Stomach (tissue), 8 donors: ENCODE measurements at regions not wholly inside any gene's neighbourhood (a gene's known extent, or its start where the extent isn't known, plus 50 kb on each side); places are given as distances from the start of the nearest gene placed in this dataset.
"Not testable (repeated sequence)": the region's sequence is repeated elsewhere in the genome, so short reads cannot be mapped to it uniquely, and the experiment has no call there.

Experiments
- DNase-seq, 2 donors: peaks; one replicate each; pipeline versions ENCODE4 v3.0.0 to v3.0.0-alpha.2; 2013 to 2019
- H3K27ac ChIP-seq, 5 donors: fragments of 200-600 bp in 4 of 5; sonication (generic) in 4 of 5; one replicate each; pipeline ENCODE4 v1.5.1; 2013 to 2019; ENCODE audit warnings: mild to moderate bottlenecking in 1 of 5, moderate library complexity in 1 of 5
- H3K27me3 ChIP-seq, 3 donors: fragments of 200-600 bp; sonication (generic); one replicate each; pipeline ENCODE4 v1.5.1; 2017 to 2019; ENCODE audit warnings: mixed run types in 1 of 3
- H3K36me3 ChIP-seq, 4 donors: fragments of 200-600 bp; sonication (generic); 1 replicate in 3 of 4; 2 replicates in 1 of 4; pipeline ENCODE4 v1.5.1; 2016 to 2019
- H3K4me1 ChIP-seq, 4 donors: fragments of 200-600 bp; sonication (generic); one replicate each; pipeline ENCODE4 v1.5.1; 2016 to 2019
- H3K4me3 ChIP-seq, 4 donors: fragments of 200-600 bp; sonication (generic) in 3 of 4; one replicate each; pipeline ENCODE4 v1.5.1; 2016 to 2019; ENCODE audit warnings: mild to moderate bottlenecking in 1 of 4
- H3K9me3 ChIP-seq, 4 donors: fragments of 200-600 bp; sonication (generic); one replicate each; pipeline ENCODE4 v1.5.1; 2016 to 2019
- EP300 ChIP-seq: sonication (generic); formaldehyde crosslinking; IDR thresholded peaks from one replicate; pipeline ENCODE4 v1.6.1; 2017; ENCODE audit warnings: antibody characterized with exemption
- POLR2A ChIP-seq, 4 donors: fragments of 450-650 bp; IDR thresholded peaks; one replicate each; pipeline ENCODE4 v1.6.1; 2016; ENCODE audit warnings: antibody characterized with exemption in 4 of 4, control low read depth in 2 of 4, mild to moderate bottlenecking in 1 of 4, moderate library complexity in 1 of 4
- POLR2AphosphoS5 ChIP-seq, 3 donors: sonication (generic); formaldehyde crosslinking; IDR thresholded peaks; one replicate each; pipeline ENCODE4 v1.6.1; 2016; ENCODE audit warnings: antibody characterized with exemption in 3 of 3
- WGBS, 5 donors: extraction: QIAGEN DNeasy Blood & Tissue Kit in 3 of 5; methylation state at CpG; one replicate each; pipeline versions ENCODE4 v1.1.5 to v1.1.7; 2013 to 2018; 5-methylcytosine and 5-hydroxymethylcytosine counted together
- intact Hi-C: fragments of 100-400 bp; cut with DNase I; formaldehyde crosslinking; loops from one replicate; pipeline ENCODE4 v1.15.1; 2023; ENCODE audit warnings: low total_unique reads
- TF ChIP-seq, protein P1 (sequence below), 7 experiments: fragments of 450-650 bp in 4 of 7; fragments of 200-600 bp in 3 of 7; sonication (generic) in 3 of 7; IDR thresholded peaks; one replicate each; pipeline ENCODE4 v1.5.1; 2016 to 2019; ENCODE audit warnings: antibody characterized with exemption in 7 of 7, control low read depth in 2 of 7, mild to moderate bottlenecking in 1 of 7
- donor health status: healthy with polysubstance abuse.
- donor health status: Bipolar disorder and iron deficiency.
- donor health status: healthy.

DNA sequence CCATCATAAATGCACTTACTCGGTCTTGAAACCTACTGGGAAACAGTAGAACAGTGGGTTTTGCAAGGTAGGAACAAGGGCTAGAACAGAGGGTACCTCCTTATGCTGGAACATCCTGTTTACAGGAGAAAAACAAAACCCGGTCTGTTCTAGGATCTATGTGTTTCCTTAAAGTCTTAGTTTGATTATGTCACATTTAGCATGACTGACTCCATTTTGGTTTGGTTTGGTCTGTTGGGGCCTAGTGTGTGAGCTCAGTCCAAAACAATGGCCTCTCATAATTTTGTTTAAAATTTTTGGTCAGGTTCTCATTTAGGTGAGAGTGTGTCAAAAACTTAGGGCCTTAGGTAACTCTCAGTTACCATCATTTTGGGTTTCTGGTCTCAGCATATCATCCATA lies 96.3 kb upstream of the TRIM24 start:
- H3K27me3 ChIP-seq: no peaks in the 10 kb centered on the region
- H3K27ac ChIP-seq: no peak overlapping the region
- DNase-seq: no peak
- no peak for TF ChIP-seq POLR2A (IDR thresholded peaks at IDR 0.05)
- TF ChIP-seq, protein P1, sequence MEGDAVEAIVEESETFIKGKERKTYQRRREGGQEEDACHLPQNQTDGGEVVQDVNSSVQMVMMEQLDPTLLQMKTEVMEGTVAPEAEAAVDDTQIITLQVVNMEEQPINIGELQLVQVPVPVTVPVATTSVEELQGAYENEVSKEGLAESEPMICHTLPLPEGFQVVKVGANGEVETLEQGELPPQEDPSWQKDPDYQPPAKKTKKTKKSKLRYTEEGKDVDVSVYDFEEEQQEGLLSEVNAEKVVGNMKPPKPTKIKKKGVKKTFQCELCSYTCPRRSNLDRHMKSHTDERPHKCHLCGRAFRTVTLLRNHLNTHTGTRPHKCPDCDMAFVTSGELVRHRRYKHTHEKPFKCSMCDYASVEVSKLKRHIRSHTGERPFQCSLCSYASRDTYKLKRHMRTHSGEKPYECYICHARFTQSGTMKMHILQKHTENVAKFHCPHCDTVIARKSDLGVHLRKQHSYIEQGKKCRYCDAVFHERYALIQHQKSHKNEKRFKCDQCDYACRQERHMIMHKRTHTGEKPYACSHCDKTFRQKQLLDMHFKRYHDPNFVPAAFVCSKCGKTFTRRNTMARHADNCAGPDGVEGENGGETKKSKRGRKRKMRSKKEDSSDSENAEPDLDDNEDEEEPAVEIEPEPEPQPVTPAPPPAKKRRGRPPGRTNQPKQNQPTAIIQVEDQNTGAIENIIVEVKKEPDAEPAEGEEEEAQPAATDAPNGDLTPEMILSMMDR (IDR thresholded peaks at IDR 0.05): no peak
- TF ChIP-seq POLR2AphosphoS5 (IDR thresholded peaks at IDR 0.05): no peak
- no peak for TF ChIP-seq EP300
- no peak overlapping the region for H3K4me3 ChIP-seq
- H3K9me3 ChIP-seq: peaks cover 0 to 36% (median 19%) of the 10 kb centered on the region in 4 donors
- intact Hi-C loops: no loop called here
- no peaks in the 10 kb centered on the region for H3K36me3 ChIP-seq
- 82 to 93% (median 89%) methylated on average over 2 of the region's 2 CpGs for WGBS, 5 donors
- no peaks in the 10 kb centered on the region for H3K4me1 ChIP-seq

DNA sequence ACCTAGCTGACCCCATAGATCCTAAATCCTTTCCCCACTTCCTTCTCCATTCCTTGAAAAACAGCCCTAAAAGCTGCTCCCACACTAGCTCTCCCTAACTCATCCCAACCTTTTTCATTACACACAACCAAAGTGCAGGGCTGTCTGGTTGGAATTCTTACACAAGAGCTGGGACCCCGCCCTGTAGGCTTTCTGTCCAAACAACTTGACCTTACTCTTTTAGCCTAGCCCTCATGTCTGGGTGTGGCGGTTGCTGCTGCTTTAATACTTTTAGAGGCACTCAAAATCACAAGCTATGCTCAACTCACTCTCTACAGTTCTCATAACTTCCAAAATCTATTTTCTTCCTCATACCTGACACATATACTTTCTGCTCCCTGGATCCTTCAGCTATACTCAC lies 93.9 kb upstream of the TRIM24 start:
- H3K36me3 ChIP-seq, intact Hi-C loops: not testable (repeated sequence)

DNA sequence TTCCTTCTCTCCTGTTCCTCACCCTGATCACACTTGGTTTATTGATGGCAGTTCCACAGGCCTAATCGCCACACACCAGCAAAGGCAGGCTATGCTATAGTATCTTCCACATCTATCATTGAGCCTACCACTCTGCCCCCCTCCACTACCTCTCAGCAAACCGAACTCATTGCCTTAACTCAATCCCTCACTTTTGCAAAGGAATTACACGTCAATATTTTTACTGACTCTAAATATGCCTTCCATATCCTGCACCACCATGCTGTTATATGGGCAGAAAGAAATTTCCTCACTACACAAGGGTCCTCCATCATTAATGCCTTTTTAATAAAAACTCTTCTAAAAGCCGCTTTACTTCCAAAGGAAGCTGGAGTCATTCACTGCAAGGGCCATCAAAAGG lies 93.4 kb upstream of the TRIM24 start:
- H3K4me1 ChIP-seq, H3K27me3 ChIP-seq, DNase-seq, H3K4me3 ChIP-seq, H3K36me3 ChIP-seq, H3K27ac ChIP-seq, intact Hi-C loops: not testable (repeated sequence)
- 94 to 97% (median 96%) methylated on average over 4 of the region's 4 CpGs for WGBS, 5 donors
- H3K9me3 ChIP-seq: peaks cover 8 to 65% (median 46%) of the 10 kb centered on the region in 4 donors

More for the DNA sequence above, 93.9 kb upstream of the TRIM24 start:
- not testable (repeated sequence) for H3K27me3 ChIP-seq, H3K4me3 ChIP-seq, H3K4me1 ChIP-seq, H3K27ac ChIP-seq, DNase-seq
- H3K9me3 ChIP-seq: peaks cover 8 to 60% (median 40%) of the 10 kb centered on the region in 4 donors
- 83 to 94% (median 91%) methylated on average over 2 of the region's 2 CpGs for WGBS, 5 donors

DNA sequence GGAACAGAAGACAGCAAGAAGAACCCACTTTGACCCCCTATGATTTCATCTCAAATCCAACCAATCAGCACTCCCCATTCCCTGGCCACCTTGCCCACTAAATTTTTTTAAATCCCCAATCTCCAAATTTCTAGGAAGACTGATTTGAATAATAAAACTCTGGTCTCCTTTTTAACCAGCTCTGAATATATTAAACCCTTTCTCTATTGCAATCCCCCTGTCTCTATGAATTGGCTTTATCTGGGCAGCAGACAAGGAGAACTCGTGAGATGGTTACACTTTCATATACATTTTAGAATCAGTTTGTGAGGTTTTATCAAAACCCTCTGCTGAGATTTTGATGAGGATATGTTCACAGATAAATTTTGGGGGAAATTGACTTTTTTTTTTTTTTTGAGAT lies 90.3 kb upstream of the TRIM24 start:
- TF ChIP-seq POLR2A (IDR thresholded peaks at IDR 0.05) (no peak), POLR2AphosphoS5 (IDR thresholded peaks at IDR 0.05) (no peak), EP300 (no peak)
- TF ChIP-seq, protein P1 (IDR thresholded peaks at IDR 0.05): no peak
- H3K9me3 ChIP-seq: peaks cover 8 to 66% (median 47%) of the 10 kb centered on the region in 4 donors
- WGBS, 5 donors: 81 to 100% (median 95%) methylated on average over 1 of the region's 1 CpG
- no peaks in the 10 kb centered on the region for H3K36me3 ChIP-seq
- intact Hi-C loops: no loop called here
- H3K27me3 ChIP-seq: no peaks in the 10 kb centered on the region
- H3K4me3 ChIP-seq: no peak overlapping the region
- H3K4me1 ChIP-seq: no peaks in the 10 kb centered on the region
- no peak for DNase-seq
- H3K27ac ChIP-seq: no peak overlapping the region

DNA sequence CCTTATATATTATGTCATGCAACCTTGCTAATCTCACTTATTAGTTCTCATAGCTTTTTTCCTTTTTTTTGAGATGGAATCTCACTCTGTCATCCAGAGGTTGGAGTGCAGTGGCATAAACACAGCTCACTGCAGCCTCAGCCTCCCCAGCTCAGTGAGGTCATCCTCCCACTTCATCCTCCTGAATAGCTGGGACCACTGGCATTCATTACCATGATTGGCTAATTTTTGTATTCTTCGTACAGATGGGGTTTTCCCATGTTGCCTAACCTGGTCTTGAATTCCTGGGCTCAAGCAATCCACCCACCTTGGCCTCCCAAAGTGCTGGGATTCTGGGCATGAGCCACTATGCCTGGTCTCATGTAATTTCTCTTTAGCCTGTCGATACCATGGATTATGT lies 89.1 kb upstream of the TRIM24 start:
- WGBS, 5 donors: 82 to 95% (median 91%) methylated on average over 2 of the region's 2 CpGs
- Histone ChIP-seq H3K4me3 (no peak overlapping the region), H3K4me1 (no peaks in the 10 kb centered on the region), H3K27ac (no peak overlapping the region), H3K27me3 (no peaks in the 10 kb centered on the region), H3K36me3 (no peaks in the 10 kb centered on the region), H3K9me3 (peaks cover 8 to 58% (median 44%) of the 10 kb centered on the region in 4 donors)
- TF ChIP-seq, protein P1 (IDR thresholded peaks at IDR 0.05): no peak
- TF ChIP-seq EP300 (no peak), POLR2AphosphoS5 (IDR thresholded peaks at IDR 0.05) (no peak), POLR2A (IDR thresholded peaks at IDR 0.05) (no peak)
- no peak for DNase-seq
- intact Hi-C loops: no loop called here
